CD4-positive, CD25-positive, alpha-beta regulatory T cell (primary cell): ENCODE measurements at regions not wholly inside any gene's neighbourhood (a gene's known extent, or its start where the extent isn't known, plus 50 kb on each side); places are given as distances from the start of the nearest gene placed in this dataset.

Source experiments
- ATAC-seq, 2 donors: fragments of 150-1000 bp; cut with Tn5 transposase; one replicate each; pipeline ENCODE4 v1.10.0; 2021; ENCODE audit warnings: low read depth in 2 of 2, moderate number of reproducible peaks in 2 of 2, moderate library complexity in 1 of 2
- DNase-seq, 3 donors: peaks; one replicate each; pipeline versions ENCODE4 v3.0.0 to v3.0.0-alpha.2; 2012 to 2022; ENCODE audit warnings: mixed read lengths in 1 of 3
- H3K27ac ChIP-seq: one replicate; pipeline ENCODE4 v1.7.0; 2013; ENCODE audit warnings: mild to moderate bottlenecking, low read length; ENCODE audit not compliant: insufficient read depth, poor library complexity, severe bottlenecking
- H3K27me3 ChIP-seq: one replicate; pipeline ENCODE4 v1.7.0; 2013; ENCODE audit warnings: low read length; ENCODE audit not compliant: control insufficient read depth, insufficient read depth
- H3K36me3 ChIP-seq: one replicate; pipeline ENCODE4 v1.7.0; 2013; ENCODE audit warnings: mild to moderate bottlenecking, low read length, moderate library complexity; ENCODE audit not compliant: control insufficient read depth, insufficient read depth
- H3K4me1 ChIP-seq: 2 replicates; pipeline ENCODE4 v1.7.0; 2013; ENCODE audit warnings: mild to moderate bottlenecking, low read length; ENCODE audit not compliant: insufficient read depth, control insufficient read depth, poor library complexity, severe bottlenecking
- H3K4me3 ChIP-seq: one replicate; pipeline ENCODE4 v1.7.0; 2013; ENCODE audit warnings: low read depth, mild to moderate bottlenecking, low read length, moderate library complexity
- H3K9me3 ChIP-seq, 2 experiments: 1 replicate in 1 of 2; 2 replicates in 1 of 2; pipeline ENCODE4 v1.7.0; 2013; ENCODE audit warnings: low read length in 2 of 2, mild to moderate bottlenecking in 1 of 2, moderate library complexity in 1 of 2; ENCODE audit not compliant: control insufficient read depth in 2 of 2
- H3K27ac Mint-ChIP-seq, 3 donors: one replicate each; pipeline ENCODE4 v1.8.0; 2020 to 2022; ENCODE audit warnings: mild to moderate bottlenecking in 3 of 3, mixed read lengths in 3 of 3, moderate library complexity in 2 of 3
- H3K27me3 Mint-ChIP-seq: one replicate; pipeline ENCODE4 v1.8.0; 2022; ENCODE audit warnings: mild to moderate bottlenecking, mixed read lengths
- H3K36me3 Mint-ChIP-seq: one replicate; pipeline ENCODE4 v1.8.0; 2020; ENCODE audit warnings: mixed read lengths
- H3K4me1 Mint-ChIP-seq, 4 donors: one replicate each; pipeline ENCODE4 v1.8.0; 2020 to 2022; ENCODE audit warnings: mixed read lengths in 4 of 4, mild to moderate bottlenecking in 1 of 4
- H3K4me3 Mint-ChIP-seq, 4 donors: one replicate each; pipeline ENCODE4 v1.8.0; 2020 to 2022; ENCODE audit warnings: mild to moderate bottlenecking in 4 of 4, mixed read lengths in 4 of 4, moderate library complexity in 3 of 4
- H3K9me3 Mint-ChIP-seq, 7 donors: one replicate each; pipeline ENCODE4 v1.8.0; 2020 to 2022; ENCODE audit warnings: mixed read lengths in 7 of 7, mild to moderate bottlenecking in 3 of 7, moderate library complexity in 2 of 7

GRCh38 chr2:180578441-180578840, 402.0 kb upstream of the UBE2E3 start:
- H3K9me3 ChIP-seq: no peaks in the 10 kb centered on the region
- DNase-seq (no peak), ATAC-seq (no peak)
- no peaks in the 10 kb centered on the region for H3K27me3 ChIP-seq
- H3K9me3 Mint-ChIP-seq: peaks cover 0 to 8% (median 0%) of the 10 kb centered on the region in 7 donors
- H3K36me3 ChIP-seq: no peaks in the 10 kb centered on the region
- H3K27ac Mint-ChIP-seq: no peak overlapping the region
- no peaks in the 10 kb centered on the region for H3K4me1 Mint-ChIP-seq
- H3K4me1 ChIP-seq: no peaks in the 10 kb centered on the region
- no peak overlapping the region for H3K27ac ChIP-seq
- H3K4me3 Mint-ChIP-seq: no peak overlapping the region
- no peaks in the 10 kb centered on the region for H3K27me3 Mint-ChIP-seq
- no peak overlapping the region for H3K4me3 ChIP-seq
- no peaks in the 10 kb centered on the region for H3K36me3 Mint-ChIP-seq

DNA sequence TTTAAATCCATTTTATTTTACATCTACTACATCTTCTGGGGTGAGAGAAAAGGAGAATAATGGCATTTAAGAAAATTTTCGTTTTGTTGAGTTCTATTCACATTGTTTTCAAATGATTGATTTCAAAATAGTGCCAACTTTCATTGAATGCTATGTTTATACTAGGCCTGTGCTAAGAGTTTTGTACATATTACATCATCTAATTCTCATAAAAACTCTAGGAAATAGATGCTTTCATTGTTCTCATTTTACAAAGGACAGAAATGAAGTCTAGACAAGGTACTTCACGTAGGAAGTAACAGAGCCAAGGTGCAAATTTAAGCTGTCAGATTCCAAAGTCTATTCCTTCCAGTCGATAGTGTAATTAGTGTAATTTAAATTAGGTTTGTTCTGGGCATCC, 402.8 kb upstream of the UBE2E3 start:
- no peaks in the 10 kb centered on the region for H3K36me3 Mint-ChIP-seq
- Histone ChIP-seq H3K27me3 (no peaks in the 10 kb centered on the region), H3K9me3 (no peaks in the 10 kb centered on the region), H3K27ac (no peak overlapping the region), H3K36me3 (no peaks in the 10 kb centered on the region), H3K4me1 (no peaks in the 10 kb centered on the region), H3K4me3 (no peak overlapping the region)
- no peaks in the 10 kb centered on the region for H3K4me1 Mint-ChIP-seq
- DNase-seq: no peak
- ATAC-seq: no peak
- H3K27me3 Mint-ChIP-seq: no peaks in the 10 kb centered on the region
- H3K9me3 Mint-ChIP-seq: peaks cover 0 to 8% (median 0%) of the 10 kb centered on the region in 7 donors
- H3K4me3 Mint-ChIP-seq: no peak overlapping the region
- H3K27ac Mint-ChIP-seq: no peak overlapping the region

DNA sequence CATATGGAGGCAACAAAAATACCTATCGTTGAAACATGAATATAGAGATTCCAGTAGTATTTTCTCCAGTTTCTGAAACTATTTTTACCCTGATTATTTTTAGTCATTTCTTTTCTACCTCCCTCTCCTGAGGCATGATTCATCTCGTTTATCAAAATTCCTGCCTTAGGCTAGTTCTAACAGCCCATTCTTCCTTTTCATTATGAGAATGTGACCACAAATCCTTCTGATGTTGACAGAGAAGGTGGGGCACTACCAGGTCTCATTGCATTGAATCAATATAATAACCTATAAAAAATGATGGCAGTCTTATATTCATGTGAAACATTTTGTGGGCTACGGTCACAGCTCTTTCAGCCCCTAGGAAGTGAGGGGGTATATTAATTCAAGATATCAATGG, 406.5 kb upstream of the UBE2E3 start:
- no peaks in the 10 kb centered on the region for H3K36me3 Mint-ChIP-seq
- no peaks in the 10 kb centered on the region for H3K27me3 Mint-ChIP-seq
- H3K4me3 Mint-ChIP-seq: no peak overlapping the region
- H3K36me3 ChIP-seq: no peaks in the 10 kb centered on the region
- DNase-seq (no peak), ATAC-seq (no peak)
- peaks cover 0 to 4% (median 0%) of the 10 kb centered on the region in 7 donors for H3K9me3 Mint-ChIP-seq
- no peaks in the 10 kb centered on the region for H3K4me1 ChIP-seq
- no peak overlapping the region for H3K27ac ChIP-seq
- no peaks in the 10 kb centered on the region for H3K9me3 ChIP-seq
- no peak overlapping the region for H3K27ac Mint-ChIP-seq
- H3K4me3 ChIP-seq: no peak overlapping the region
- no peaks in the 10 kb centered on the region for H3K27me3 ChIP-seq
- no peaks in the 10 kb centered on the region for H3K4me1 Mint-ChIP-seq

DNA sequence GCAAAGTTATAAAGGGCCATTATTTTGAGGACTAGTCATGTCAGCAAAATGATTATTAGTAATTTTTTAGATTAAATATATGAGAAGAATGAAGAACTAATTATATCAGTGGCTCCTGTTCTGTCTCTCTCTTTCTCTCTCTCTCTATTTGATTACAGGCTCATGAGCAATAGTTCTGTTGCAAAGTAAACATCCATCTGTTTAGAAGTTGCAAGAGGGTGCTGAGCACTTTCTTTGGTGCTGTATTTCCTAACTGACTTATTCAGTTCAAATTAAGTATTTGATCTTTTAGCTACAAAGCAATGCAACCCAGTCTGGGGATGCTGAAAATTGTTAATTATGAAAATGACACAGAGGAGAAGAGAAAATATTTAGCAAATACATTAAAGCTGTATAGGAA, 408.1 kb upstream of the UBE2E3 start:
- Mint-ChIP-seq H3K36me3 (no peaks in the 10 kb centered on the region), H3K27ac (no peak overlapping the region), H3K4me3 (no peak overlapping the region), H3K27me3 (no peaks in the 10 kb centered on the region), H3K9me3 (peaks cover 0 to 3% (median 0%) of the 10 kb centered on the region in 7 donors), H3K4me1 (no peaks in the 10 kb centered on the region)
- H3K36me3 ChIP-seq: no peaks in the 10 kb centered on the region
- no peak overlapping the region for H3K27ac ChIP-seq
- H3K9me3 ChIP-seq: no peaks in the 10 kb centered on the region
- DNase-seq (no peak), ATAC-seq (no peak)
- no peak overlapping the region for H3K4me3 ChIP-seq
- H3K4me1 ChIP-seq: no peaks in the 10 kb centered on the region
- no peaks in the 10 kb centered on the region for H3K27me3 ChIP-seq

- no peaks in the 10 kb centered on the region for H3K27me3 ChIP-seq
- no peak overlapping the region for H3K27ac Mint-ChIP-seq
- H3K27me3 Mint-ChIP-seq: no peaks in the 10 kb centered on the region
- H3K9me3 Mint-ChIP-seq: peaks cover 0 to 3% (median 0%) of the 10 kb centered on the region in 7 donors
- no peaks in the 10 kb centered on the region for H3K9me3 ChIP-seq
- no peak overlapping the region for H3K4me3 ChIP-seq
- DNase-seq: no peak
- no peak overlapping the region for H3K27ac ChIP-seq
- no peaks in the 10 kb centered on the region for H3K4me1 ChIP-seq
- H3K4me1 Mint-ChIP-seq: no peaks in the 10 kb centered on the region
- H3K36me3 Mint-ChIP-seq: no peaks in the 10 kb centered on the region
- no peak for ATAC-seq
- H3K4me3 Mint-ChIP-seq: no peak overlapping the region
- no peaks in the 10 kb centered on the region for H3K36me3 ChIP-seq
Measured at GRCh38 chr2:180571559-180571958, 408.8 kb upstream of the UBE2E3 start.

- H3K36me3 ChIP-seq: no peaks in the 10 kb centered on the region
- no peaks in the 10 kb centered on the region for H3K27me3 Mint-ChIP-seq
Measured at GRCh38 chr2:180570864-180571263, 409.5 kb upstream of the UBE2E3 start.

GRCh38 chr2:180564051-180564450, 416.4 kb upstream of the UBE2E3 start:
- Mint-ChIP-seq H3K4me1 (no peaks in the 10 kb centered on the region), H3K36me3 (no peaks in the 10 kb centered on the region), H3K27ac (no peak overlapping the region), H3K9me3 (no peaks in the 10 kb centered on the region), H3K27me3 (no peaks in the 10 kb centered on the region), H3K4me3 (no peak overlapping the region)
- no peak overlapping the region for H3K27ac ChIP-seq
- H3K36me3 ChIP-seq: no peaks in the 10 kb centered on the region
- ATAC-seq: no peak
- no peak for DNase-seq
- H3K27me3 ChIP-seq: no peaks in the 10 kb centered on the region
- no peaks in the 10 kb centered on the region for H3K9me3 ChIP-seq
- no peak overlapping the region for H3K4me3 ChIP-seq
- no peaks in the 10 kb centered on the region for H3K4me1 ChIP-seq

More at GRCh38 chr2:180570864-180571263, 409.5 kb upstream of the UBE2E3 start:
- no peaks in the 10 kb centered on the region for H3K4me1 Mint-ChIP-seq
- DNase-seq (no peak), ATAC-seq (no peak)
- no peak overlapping the region for H3K27ac Mint-ChIP-seq
- no peak overlapping the region for H3K4me3 Mint-ChIP-seq
- no peaks in the 10 kb centered on the region for H3K36me3 Mint-ChIP-seq
- Histone ChIP-seq H3K4me3 (no peak overlapping the region), H3K27me3 (no peaks in the 10 kb centered on the region), H3K9me3 (no peaks in the 10 kb centered on the region), H3K4me1 (no peaks in the 10 kb centered on the region), H3K27ac (no peak overlapping the region)
- peaks cover 0 to 3% (median 0%) of the 10 kb centered on the region in 7 donors for H3K9me3 Mint-ChIP-seq

DNA sequence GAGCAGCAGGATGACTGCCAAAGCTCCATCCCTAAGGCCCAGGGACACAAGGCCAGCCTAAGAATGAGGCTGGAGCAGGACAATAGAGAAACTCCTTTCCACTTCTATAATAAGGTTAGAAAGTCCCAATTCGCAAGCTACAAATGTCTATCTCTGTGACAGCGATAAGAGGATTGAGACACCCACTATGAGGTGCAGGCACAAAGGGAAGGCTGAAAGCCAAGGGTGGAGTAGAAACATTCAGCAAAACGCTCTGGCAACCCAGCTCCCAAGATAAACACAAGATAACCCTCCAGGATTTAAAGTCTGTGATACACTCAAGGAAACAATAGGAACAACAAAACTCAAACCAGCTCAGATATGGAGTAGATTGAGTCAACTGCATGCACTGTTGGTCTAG, 418.0 kb upstream of the UBE2E3 start:
- Histone ChIP-seq H3K4me1 (no peaks in the 10 kb centered on the region), H3K27ac (no peak overlapping the region), H3K9me3 (no peaks in the 10 kb centered on the region), H3K36me3 (no peaks in the 10 kb centered on the region), H3K27me3 (no peaks in the 10 kb centered on the region), H3K4me3 (no peak overlapping the region)
- H3K36me3 Mint-ChIP-seq: no peaks in the 10 kb centered on the region
- no peaks in the 10 kb centered on the region for H3K4me1 Mint-ChIP-seq
- H3K9me3 Mint-ChIP-seq: no peaks in the 10 kb centered on the region
- H3K4me3 Mint-ChIP-seq: no peak overlapping the region
- no peak for DNase-seq
- H3K27ac Mint-ChIP-seq: no peak overlapping the region
- no peaks in the 10 kb centered on the region for H3K27me3 Mint-ChIP-seq
- ATAC-seq: no peak
